Neural cell (in vitro differentiated cells): ENCODE measurements at regions not wholly inside any gene's neighbourhood (a gene's known extent, or its start where the extent isn't known, plus 50 kb on each side); places are given as distances from the start of the nearest gene placed in this dataset.

Experiments
- H2AFZ ChIP-seq: fragments of 200-600, 300-800 bp; sonication (generic), shearing (Covaris generic); 2 replicates; pipeline ENCODE4 v1.6.0; 2014; ENCODE audit warnings: low read depth, mild to moderate bottlenecking, antibody characterized with exemption, low read length, moderate library complexity
- H3F3A ChIP-seq: fragments of 200-600 bp; shearing (Covaris generic); 2 replicates; pipeline ENCODE4 v1.6.1; 2016; ENCODE audit warnings: mild to moderate bottlenecking, moderate library complexity, mixed read lengths, antibody characterized with exemption, low read length; ENCODE audit not compliant: insufficient read depth, poor library complexity, severe bottlenecking
- H3K27ac ChIP-seq: fragments of 200-600, 300-800 bp; sonication (generic), shearing (Covaris generic); 2 replicates; pipeline ENCODE4 v1.5.1; 2014; ENCODE audit warnings: mild to moderate bottlenecking, low read length, moderate library complexity
- H3K27me3 ChIP-seq: fragments of 300-800, 200-600 bp; sonication (generic), shearing (Covaris generic); 2 replicates; pipeline ENCODE4 v1.6.0; 2014; ENCODE audit warnings: mild to moderate bottlenecking, low read depth, low read length, moderate library complexity; ENCODE audit not compliant: insufficient read depth
- H3K36me3 ChIP-seq: fragments of 300-800, 200-600 bp; sonication (generic), shearing (Covaris generic); 2 replicates; pipeline ENCODE4 v1.5.1; 2014; ENCODE audit warnings: mild to moderate bottlenecking, antibody characterized with exemption, low read length, moderate library complexity; ENCODE audit not compliant: insufficient read depth
- H3K4me2 ChIP-seq: fragments of 300-800, 200-600 bp; sonication (generic), shearing (Covaris generic); 2 replicates; pipeline ENCODE4 v1.6.0; 2014; ENCODE audit warnings: mild to moderate bottlenecking, low read length
- H3K4me3 ChIP-seq: fragments of 300-800, 200-600 bp; sonication (generic), shearing (Covaris generic); 2 replicates; pipeline ENCODE4 v1.5.1; 2014; ENCODE audit warnings: mild to moderate bottlenecking, low read length, moderate library complexity
- H3K79me2 ChIP-seq: fragments of 200-600 bp; shearing (Covaris generic); replicated peaks from 2 replicates; pipeline ENCODE4 v1.6.0; 2014; ENCODE audit warnings: mild to moderate bottlenecking, low read length, moderate library complexity; ENCODE audit not compliant: insufficient read depth
- H3K9ac ChIP-seq: fragments of 300-800, 200-600 bp; sonication (generic), shearing (Covaris generic); 2 replicates; pipeline ENCODE4 v1.6.1; 2016; ENCODE audit warnings: mild to moderate bottlenecking, low read length, mixed read lengths
- H3K9me2 ChIP-seq: fragments of 200-600 bp; shearing (Covaris generic); 2 replicates; pipeline ENCODE4 v1.6.1; 2016; ENCODE audit warnings: mild to moderate bottlenecking, low read length, mixed read lengths; ENCODE audit not compliant: insufficient read depth
- H3K9me3 ChIP-seq: fragments of 200-600, 300-800 bp; sonication (generic), shearing (Covaris generic); 2 replicates; pipeline ENCODE4 v1.6.1; 2016; ENCODE audit warnings: mild to moderate bottlenecking, mixed run types, low read length, moderate library complexity, mixed read lengths
- H4K20me1 ChIP-seq: fragments of 200-600 bp; shearing (Covaris generic); 2 replicates; pipeline ENCODE4 v1.6.1; 2016; ENCODE audit warnings: mild to moderate bottlenecking, mixed run types; ENCODE audit not compliant: insufficient read depth
- CTCF ChIP-seq: fragments of 450-650 bp; IDR thresholded peaks from 2 replicates; pipeline ENCODE4 v1.5.1; 2014; ENCODE audit warnings: antibody characterized with exemption, mild to moderate bottlenecking, moderate library complexity; ENCODE audit not compliant: poor library complexity, severe bottlenecking
- EP300 ChIP-seq: fragments of 450-650 bp; conservative IDR thresholded peaks from 2 replicates; pipeline ENCODE4 v1.6.1; 2014; ENCODE audit warnings: antibody characterized with exemption, mild to moderate bottlenecking, moderate library complexity; ENCODE audit not compliant: poor library complexity, severe bottlenecking
- EZH2 ChIP-seq: fragments of 200-600, 300-800 bp; shearing (Covaris generic), sonication (generic); IDR thresholded peaks from 2 replicates; pipeline ENCODE4 v1.6.1; 2014; ENCODE audit warnings: antibody characterized with exemption, low read length, borderline replicate concordance, mild to moderate bottlenecking; ENCODE audit not compliant: insufficient read depth, poor library complexity, severe bottlenecking
- MXI1 ChIP-seq: fragments of 450-650 bp; conservative IDR thresholded peaks from 2 replicates; pipeline ENCODE4 v1.6.1; 2014; ENCODE audit warnings: antibody characterized with exemption, mild to moderate bottlenecking; ENCODE audit not compliant: poor library complexity, severe bottlenecking
- RAD21 ChIP-seq: fragments of 450-650 bp; conservative IDR thresholded peaks from 2 replicates; pipeline ENCODE4 v1.6.1; 2014; ENCODE audit warnings: antibody characterized with exemption, mild to moderate bottlenecking, moderate library complexity
- REST ChIP-seq: IDR thresholded peaks from 2 replicates; pipeline ENCODE4 v1.6.1; 2012; ENCODE audit warnings: borderline replicate concordance
- SMC3 ChIP-seq: fragments of 450-650 bp; conservative IDR thresholded peaks from 2 replicates; pipeline ENCODE4 v1.6.1; 2014; ENCODE audit warnings: antibody characterized with exemption, mild to moderate bottlenecking, moderate library complexity; ENCODE audit not compliant: poor library complexity
- TAF1 ChIP-seq: IDR thresholded peaks from 2 replicates; pipeline ENCODE4 v1.6.1; 2012; ENCODE audit warnings: low read depth

GRCh38 chr7:22651036-22651435, 76.0 kb upstream of the IL6 start:
- no peaks in the 10 kb centered on the region for H3K79me2 ChIP-seq
- no peaks in the 10 kb centered on the region for H3F3A ChIP-seq
- no peaks in the 10 kb centered on the region for H3K9me2 ChIP-seq
- no peaks in the 10 kb centered on the region for H3K36me3 ChIP-seq
- H3K27ac ChIP-seq: no peak overlapping the region
- H3K4me3 ChIP-seq: no peak overlapping the region
- H3K9ac ChIP-seq: no peak overlapping the region
- H3K4me2 ChIP-seq: no peak overlapping the region
- TF ChIP-seq EP300 (no peak), REST (no peak), EZH2 (no peak), CTCF (no peak), TAF1 (no peak), RAD21 (no peak), SMC3 (no peak), MXI1 (no peak)
- H4K20me1 ChIP-seq: no peaks in the 10 kb centered on the region
- no peaks in the 10 kb centered on the region for H3K27me3 ChIP-seq
- no peak overlapping the region for H2AFZ ChIP-seq
- H3K9me3 ChIP-seq: no peaks in the 10 kb centered on the region

DNA sequence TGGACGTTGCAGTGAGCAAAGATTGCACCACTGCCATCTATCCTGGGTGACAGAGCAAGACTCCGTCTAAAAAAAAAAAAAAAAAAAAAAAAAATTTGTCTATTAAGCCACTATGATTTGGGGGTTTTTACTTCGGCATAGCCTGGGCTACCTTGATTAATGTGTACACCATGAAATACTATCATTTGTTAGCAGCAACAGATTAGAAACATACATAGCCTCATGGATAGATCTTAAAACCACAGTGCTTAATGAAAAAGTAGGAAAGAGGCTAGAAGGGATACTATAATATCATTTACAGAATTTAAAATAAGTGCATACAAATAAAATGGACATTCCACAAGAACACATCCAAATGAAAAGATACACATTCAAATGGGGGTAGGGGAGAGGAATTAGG, 77.3 kb upstream of the IL6 start:
- H3K9ac ChIP-seq: no peak overlapping the region
- no peaks in the 10 kb centered on the region for H3K36me3 ChIP-seq
- no peaks in the 10 kb centered on the region for H3F3A ChIP-seq
- no peaks in the 10 kb centered on the region for H4K20me1 ChIP-seq
- no peak overlapping the region for H2AFZ ChIP-seq
- H3K4me3 ChIP-seq: no peak overlapping the region
- H3K27ac ChIP-seq: no peak overlapping the region
- H3K9me2 ChIP-seq: no peaks in the 10 kb centered on the region
- H3K9me3 ChIP-seq: no peaks in the 10 kb centered on the region
- no peak for TF ChIP-seq TAF1
- H3K79me2 ChIP-seq: no peaks in the 10 kb centered on the region
- no peak overlapping the region for H3K4me2 ChIP-seq
- no peaks in the 10 kb centered on the region for H3K27me3 ChIP-seq
